ENCODE measurements at regions not wholly inside any gene's neighbourhood (a gene's known extent, or its start where the extent isn't known, plus 50 kb on each side); places are given as distances from the start of the nearest gene placed in this dataset.

- Histone ChIP-seq H3K27ac (peak overlapping the region; percentile 78), H3K36me3 (no peaks in the 10 kb centered on the region), H3K27me3 (no peaks in the 10 kb centered on the region), H3K9me3 (no peaks in the 10 kb centered on the region), H3K4me1 (peaks cover 33% of the 10 kb centered on the region), H3K4me3 (no peak overlapping the region)
- DNase-seq (ENCODE audit: extremely low spot score in 2 of 2), result peak; percentile 55 to 85
- TF ChIP-seq POLR2A (IDR thresholded peaks at IDR 0.05) (no peak), CTCF (IDR thresholded peaks at IDR 0.05) (no peak), POLR2AphosphoS5 (IDR thresholded peaks at IDR 0.05; ENCODE audit: insufficient read depth in 1 of 2, low read depth in 1 of 2) (peak; percentile 22 to 68)
- intact Hi-C loops (cut with DNase I), result no loop called here
Measured at GRCh38 chr11:112364962-112365481, 104.4 kb upstream of the PLET1 start.

GRCh38 chr11:112366012-112366411 is 105.4 kb upstream of the PLET1 start:
- intact Hi-C loops (cut with DNase I), result no loop called here
- Histone ChIP-seq H3K4me3 (no peak overlapping the region), H3K27me3 (no peaks in the 10 kb centered on the region), H3K9me3 (no peaks in the 10 kb centered on the region), H3K27ac (peak overlapping the region; percentile 78), H3K36me3 (no peaks in the 10 kb centered on the region), H3K4me1 (peaks cover 33% of the 10 kb centered on the region)
- peak; percentile 52 to 65 for DNase-seq (ENCODE audit: extremely low spot score in 2 of 2)
- TF ChIP-seq POLR2AphosphoS5 (IDR thresholded peaks at IDR 0.05; ENCODE audit: insufficient read depth in 1 of 2, low read depth in 1 of 2) (no peak), POLR2A (IDR thresholded peaks at IDR 0.05) (no peak), CTCF (IDR thresholded peaks at IDR 0.05) (no peak)

GRCh38 chr11:112366777-112367176 is 106.1 kb upstream of the PLET1 start:
- intact Hi-C loops (cut with DNase I), result no loop called here
- H3K9me3 ChIP-seq, result no peaks in the 10 kb centered on the region
- H3K27ac ChIP-seq, result peak overlapping the region; percentile 78
- peak; percentile 37 to 65 for DNase-seq (ENCODE audit: extremely low spot score in 2 of 2)
- no peak for TF ChIP-seq POLR2AphosphoS5 (IDR thresholded peaks at IDR 0.05; ENCODE audit: insufficient read depth in 1 of 2, low read depth in 1 of 2)
- no peak for TF ChIP-seq POLR2A (IDR thresholded peaks at IDR 0.05)
- no peak for TF ChIP-seq CTCF (IDR thresholded peaks at IDR 0.05)
- H3K27me3 ChIP-seq, result no peaks in the 10 kb centered on the region
- H3K4me1 ChIP-seq, result peaks cover 33% of the 10 kb centered on the region
- no peak overlapping the region for H3K4me3 ChIP-seq
- H3K36me3 ChIP-seq, result no peaks in the 10 kb centered on the region

GRCh38 chr11:112367461-112367860 is 106.8 kb upstream of the PLET1 start:
- Histone ChIP-seq H3K36me3 (no peaks in the 10 kb centered on the region), H3K4me1 (peaks cover 33% of the 10 kb centered on the region), H3K9me3 (no peaks in the 10 kb centered on the region), H3K4me3 (no peak overlapping the region), H3K27ac (peak overlapping the region; percentile 78), H3K27me3 (no peaks in the 10 kb centered on the region)
- DNase-seq (ENCODE audit: extremely low spot score in 2 of 2), result peak; percentile 32 to 58
- TF ChIP-seq POLR2A (IDR thresholded peaks at IDR 0.05) (no peak), POLR2AphosphoS5 (IDR thresholded peaks at IDR 0.05; ENCODE audit: insufficient read depth in 1 of 2, low read depth in 1 of 2) (no peak)
- intact Hi-C loops (cut with DNase I), result no loop called here

- DNase-seq (ENCODE audit: extremely low spot score in 2 of 2), result no peak
- no peaks in the 10 kb centered on the region for H3K36me3 ChIP-seq
- intact Hi-C loops (cut with DNase I), result no loop called here
- peaks cover 33% of the 10 kb centered on the region for H3K4me1 ChIP-seq
- H3K4me3 ChIP-seq, result no peak overlapping the region
- no peaks in the 10 kb centered on the region for H3K9me3 ChIP-seq
- TF ChIP-seq CTCF (IDR thresholded peaks at IDR 0.05), result no peak
- TF ChIP-seq POLR2AphosphoS5 (IDR thresholded peaks at IDR 0.05; ENCODE audit: insufficient read depth in 1 of 2, low read depth in 1 of 2), result no peak
- no peak for TF ChIP-seq POLR2A (IDR thresholded peaks at IDR 0.05)
- H3K27ac ChIP-seq, result peak overlapping the region; percentile 78
- no peaks in the 10 kb centered on the region for H3K27me3 ChIP-seq
Measured at GRCh38 chr11:112367895-112368294, 107.2 kb upstream of the PLET1 start.

Measured in vagina (tissue), 2 donors.